GM12878 (cell line): ENCODE measurements at regions not wholly inside any gene's neighbourhood (a gene's known extent, or its start where the extent isn't known, plus 50 kb on each side); places are given as distances from the start of the nearest gene placed in this dataset.

Experiments
- ATAC-seq: fragments of 200-7000 bp; cut with Tn5 transposase; 3 replicates; pipeline ENCODE4 v1.9.1; 2020; ENCODE audit warnings: mild to moderate bottlenecking, moderate library complexity
- BruUV-seq: library from RNA; stranded (reverse); fragments of 400-500 nt; replicated peaks from 2 replicates; lab custom pipeline; 2021; lab: Mats Ljungman, UMichigan
- CTCF ChIA-PET: fragments of 300-600 bp; sonication (Branson Sonifier 250); formaldehyde crosslinking; extraction: SDS; loops from one replicate; lab custom pipeline; 2021; ENCODE audit warnings: inconsistent platforms; lab: Yijun Ruan, JAX
- POLR2A ChIA-PET: fragments of 350-600 bp; formaldehyde crosslinking; extraction: SDS; loops from one replicate; lab custom pipeline; 2021; ENCODE audit warnings: inconsistent platforms; lab: Charles Lee
- RAD21 ChIA-PET: fragments of 300-600 bp; sonication (Branson Sonifier 250); formaldehyde crosslinking; loops from one replicate; lab custom pipeline; 2023; ENCODE audit warnings: antibody characterized with exemption; ENCODE audit not compliant: unreplicated experiment; lab: Charles Lee
- SMC1A ChIA-PET: fragments of 300-600 bp; sonication (Branson Sonifier 250); formaldehyde crosslinking; loops from one replicate; lab custom pipeline; 2023; ENCODE audit not compliant: unreplicated experiment, uncharacterized antibody; lab: Charles Lee
- DNase-seq: peaks from one replicate; pipeline ENCODE4 v3.0.0-alpha.2; 2011; ENCODE audit warnings: low read depth, low spot score
- FAIRE-seq: peaks from 3 replicates; lab custom pipeline; 2011; peaks lifted over from hg19 to GRCh38; lab: Jason Lieb, UNC
- H2AFZ ChIP-seq: 2 replicates; pipeline ENCODE4 v1.6.0; 2011; ENCODE audit warnings: low read depth, low read length, control low read depth; ENCODE audit not compliant: control insufficient read depth
- H3K27ac ChIP-seq: 2 replicates; pipeline ENCODE4 v1.5.1; 2011; ENCODE audit warnings: control low read depth; ENCODE audit not compliant: control insufficient read depth, insufficient read depth
- H3K27me3 ChIP-seq, 2 experiments: replicated peaks in 1 of 2; 2 replicates each; pipeline versions ENCODE4 v1.6.0 to v1.6.1; 2011; ENCODE audit warnings: low read length in 1 of 2; ENCODE audit not compliant: control insufficient read depth in 2 of 2, insufficient read depth in 2 of 2
- H3K36me3 ChIP-seq, 2 experiments: 2 replicates each; pipeline ENCODE4 v1.5.1; 2011; ENCODE audit warnings: low read length in 1 of 2; ENCODE audit not compliant: control insufficient read depth in 2 of 2, insufficient read depth in 2 of 2
- H3K4me1 ChIP-seq: 2 replicates; pipeline ENCODE4 v1.6.1; 2011; ENCODE audit warnings: mild to moderate bottlenecking, low read length, moderate library complexity, mixed read lengths; ENCODE audit not compliant: control insufficient read depth, insufficient read depth
- H3K4me2 ChIP-seq: 2 replicates; pipeline ENCODE4 v1.6.0; 2011; ENCODE audit warnings: control low read depth; ENCODE audit not compliant: control insufficient read depth, insufficient read depth
- H3K4me3 ChIP-seq: fragments of 200-600 bp; sonication (generic); 2 replicates; pipeline ENCODE4 v1.5.1; 2016
- H3K79me2 ChIP-seq: 2 replicates; pipeline ENCODE4 v1.6.0; 2011; ENCODE audit warnings: low read length; ENCODE audit not compliant: control insufficient read depth, insufficient read depth
- H3K9ac ChIP-seq: 2 replicates; pipeline ENCODE4 v1.8.0; 2011; ENCODE audit warnings: low read length, control low read depth, mixed read lengths; ENCODE audit not compliant: control insufficient read depth, insufficient read depth
- H3K9me3 ChIP-seq: replicated peaks from 3 replicates; pipeline ENCODE4 v1.5.1; 2011; ENCODE audit warnings: mild to moderate bottlenecking, low read length; ENCODE audit not compliant: control insufficient read depth, insufficient read depth
- H4K20me1 ChIP-seq: 2 replicates; pipeline ENCODE4 v1.6.0; 2011; ENCODE audit not compliant: control insufficient read depth, insufficient read depth
- BCL11A ChIP-seq: IDR thresholded peaks from 2 replicates; pipeline ENCODE4 v1.6.1; 2011; ENCODE audit warnings: low read depth, low read length
- CBFB ChIP-seq: IDR thresholded peaks from 2 replicates; pipeline ENCODE4 v1.6.1; 2016; ENCODE audit warnings: antibody characterized with exemption, low read depth
- GABPA ChIP-seq: IDR thresholded peaks from 2 replicates; pipeline ENCODE4 v1.6.1; 2014; ENCODE audit warnings: antibody characterized with exemption, low read depth, mild to moderate bottlenecking, inconsistent platforms
- JUNB ChIP-seq: IDR thresholded peaks from 2 replicates; pipeline ENCODE4 v1.6.1; 2016; ENCODE audit warnings: antibody characterized with exemption, mild to moderate bottlenecking
- MYC ChIP-seq: IDR thresholded peaks from 2 replicates; pipeline ENCODE4 v1.6.1; 2011; ENCODE audit warnings: mild to moderate bottlenecking, low read length, moderate library complexity, inconsistent platforms; ENCODE audit not compliant: insufficient read depth, insufficient replicate concordance, insufficient read length, severe bottlenecking
- RB1 ChIP-seq: fragments of 450-650 bp; formaldehyde crosslinking; IDR thresholded peaks from 2 replicates; pipeline ENCODE4 v1.6.1; 2017; ENCODE audit warnings: mild to moderate bottlenecking, borderline replicate concordance
- SREBF1 ChIP-seq: IDR thresholded peaks from 2 replicates; pipeline ENCODE4 v1.6.1; 2012; ENCODE audit warnings: mild to moderate bottlenecking, low read length
- SRF ChIP-seq, 2 experiments: IDR thresholded peaks; 2 replicates each; pipeline ENCODE4 v1.6.1; 2011; ENCODE audit warnings: low read depth in 2 of 2, low read length in 2 of 2, mild to moderate bottlenecking in 1 of 2, moderate library complexity in 1 of 2
- SUZ12 ChIP-seq: fragments of 200-600 bp; sonication (generic); IDR thresholded peaks from one replicate; pipeline ENCODE4 v1.6.1; 2018; ENCODE audit warnings: antibody characterized with exemption, mild to moderate bottlenecking; ENCODE audit not compliant: unreplicated experiment
- TCF12 ChIP-seq: IDR thresholded peaks from 2 replicates; pipeline ENCODE4 v1.6.1; 2011; ENCODE audit warnings: low read depth, mild to moderate bottlenecking, low read length
- ZNF274 ChIP-seq: IDR thresholded peaks from one replicate; pipeline ENCODE4 v1.8.0; 2011; ENCODE audit not compliant: insufficient read length, insufficient read depth
- WGBS: methylation state at CpG from one replicate; pipeline ENCODE4 v1.1.6; 2016; ENCODE audit warnings: low lambda C conversion rate; ENCODE audit not compliant: insufficient replicate concordance, insufficient coverage; ENCODE audit errors: missing lambda C conversion rate; 5-methylcytosine and 5-hydroxymethylcytosine counted together
- in situ Hi-C: fragments of 300-500 bp; cut with MboI; formaldehyde crosslinking; loops from 9 replicates; pipeline ENCODE4 v1.14.3; 2018; ENCODE audit warnings: mixed read lengths
- intact Hi-C: fragments of 100-400 bp; cut with micrococcal nuclease; formaldehyde crosslinking; loops from one replicate; pipeline ENCODE4 v1.14.2; 2022; ENCODE audit not compliant: unreplicated experiment
- TF ChIP-seq, protein P1 (sequence below): IDR thresholded peaks from 2 replicates; pipeline ENCODE4 v1.6.1; 2011; ENCODE audit warnings: borderline replicate concordance, low read depth, mild to moderate bottlenecking, moderate library complexity, mixed read lengths, low read length; ENCODE audit not compliant: insufficient read depth; ENCODE audit errors: extremely low read length
- TF ChIP-seq, protein P2 (sequence below): fragments of 450-650 bp; IDR thresholded peaks from 2 replicates; pipeline ENCODE4 v1.6.1; 2014; ENCODE audit warnings: mild to moderate bottlenecking
- TF ChIP-seq, protein P3 (sequence below): IDR thresholded peaks from 2 replicates; pipeline ENCODE4 v1.6.1; 2011; ENCODE audit warnings: borderline replicate concordance, low read depth, mild to moderate bottlenecking, moderate library complexity, low read length; ENCODE audit not compliant: insufficient read depth, poor library complexity, severe bottlenecking

DNA sequence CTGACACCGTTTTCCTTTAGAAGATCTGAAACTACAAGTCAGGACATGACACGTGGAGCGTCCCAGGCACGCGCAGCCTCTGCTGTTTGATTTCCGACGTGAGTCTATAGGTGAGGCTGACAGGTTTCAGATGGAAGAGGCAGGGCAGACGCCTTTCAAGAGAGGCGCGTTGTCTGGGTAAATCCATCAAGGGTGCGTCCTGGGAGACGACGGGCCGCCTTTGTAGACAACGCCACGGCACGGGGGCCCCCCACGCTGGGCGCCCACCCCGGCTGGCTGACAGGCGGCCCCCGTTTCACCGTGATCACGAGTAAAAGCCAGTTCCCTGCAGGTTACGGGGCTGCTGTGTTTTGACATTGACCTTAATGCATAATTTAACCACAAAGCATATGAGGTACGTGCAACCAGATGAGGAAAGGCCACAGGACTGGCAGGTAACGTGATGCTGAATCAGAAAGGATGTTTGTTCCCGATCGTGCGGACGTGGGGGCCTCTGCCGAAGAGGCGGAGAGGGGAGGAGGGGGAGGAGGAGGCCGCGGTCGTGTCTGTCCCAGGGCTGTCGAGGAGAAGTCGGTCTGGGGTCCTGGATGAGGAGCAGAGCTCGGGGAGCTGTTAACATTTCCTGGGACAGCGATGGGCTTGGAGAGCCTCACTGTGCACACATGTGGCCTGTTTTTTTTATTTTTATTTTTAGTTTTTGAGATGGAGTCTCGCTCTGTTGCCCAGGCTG, 51.1 kb upstream of the PPP2R3B start:
- CTCF ChIA-PET, result no interaction called here
- 78% methylated on average over 33 of the region's 41 CpGs for WGBS
- no peak overlapping the region for H3K4me2 ChIP-seq
- intact Hi-C loops, result no loop called here
- SMC1A ChIA-PET, result no interaction called here
- no peaks in the 10 kb centered on the region; the same call in 2 of the 3 replicates for H3K9me3 ChIP-seq
- TF ChIP-seq SREBF1, result no peak
- TF ChIP-seq CBFB, result no peak
- no peak for TF ChIP-seq JUNB
- TF ChIP-seq, all 136 proteins: peak for 0
- H3K36me3 ChIP-seq, result no peaks in the 10 kb centered on the region
- ChIA-PET POLR2A (no interaction called here), RAD21 (no interaction called here)
- H3K4me1 ChIP-seq, result no peaks in the 10 kb centered on the region
- no peak overlapping the region for H2AFZ ChIP-seq
- H3K4me3 ChIP-seq, result no peak overlapping the region
- DNase-seq, result no peak
- no peaks in the 10 kb centered on the region for H3K27me3 ChIP-seq
- no peaks in the 10 kb centered on the region for H4K20me1 ChIP-seq
- BruUV-seq, result no TSS peak
- ATAC-seq, result no peak
- H3K9ac ChIP-seq, result no peak overlapping the region
- FAIRE-seq, result no peak
- in situ Hi-C loops, result no loop called here
- H3K27ac ChIP-seq, result no peak overlapping the region
- no peaks in the 10 kb centered on the region for H3K79me2 ChIP-seq

DNA sequence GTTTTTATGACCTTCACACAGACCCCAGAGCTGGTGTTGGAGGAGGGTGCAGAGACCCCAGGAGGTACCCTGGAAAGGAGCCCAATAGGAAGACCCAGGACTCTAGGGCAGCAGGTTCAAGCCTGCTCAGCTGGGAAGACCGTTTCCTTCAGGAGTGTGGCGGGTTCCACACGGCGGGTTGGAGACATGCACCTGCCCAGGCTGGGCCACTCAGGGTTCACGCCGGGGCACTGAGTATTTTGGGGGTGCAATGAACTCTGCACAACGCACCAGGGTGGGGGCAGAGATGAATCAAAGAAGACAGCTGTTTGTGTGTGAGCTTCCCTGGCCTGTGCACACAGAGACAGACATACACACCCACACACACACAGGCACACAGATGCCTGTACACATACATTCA, 52.5 kb upstream of the PPP2R3B start:
- no peaks in the 10 kb centered on the region for H4K20me1 ChIP-seq
- ChIA-PET CTCF (no interaction called here), RAD21 (no interaction called here), POLR2A (no interaction called here), SMC1A (no interaction called here)
- no TSS peak for BruUV-seq
- H3K4me1 ChIP-seq, result no peaks in the 10 kb centered on the region
- 81% methylated on average over 6 of the region's 7 CpGs for WGBS
- H3K9me3 ChIP-seq, result no peaks in the 10 kb centered on the region; the same call in 2 of the 3 replicates
- H3K79me2 ChIP-seq, result no peaks in the 10 kb centered on the region
- H3K4me3 ChIP-seq, result no peak overlapping the region
- H3K9ac ChIP-seq, result no peak overlapping the region
- TF ChIP-seq ZNF274 (no peak), GABPA (no peak), MYC (no peak), SRF (IDR thresholded peaks at IDR 0.05; ENCODE audit: low read depth in 2 of 2, low read length in 2 of 2) (no peak), BCL11A (no peak), SUZ12 (no peak), RB1 (no peak), TCF12 (no peak)
- TF ChIP-seq, protein P1, sequence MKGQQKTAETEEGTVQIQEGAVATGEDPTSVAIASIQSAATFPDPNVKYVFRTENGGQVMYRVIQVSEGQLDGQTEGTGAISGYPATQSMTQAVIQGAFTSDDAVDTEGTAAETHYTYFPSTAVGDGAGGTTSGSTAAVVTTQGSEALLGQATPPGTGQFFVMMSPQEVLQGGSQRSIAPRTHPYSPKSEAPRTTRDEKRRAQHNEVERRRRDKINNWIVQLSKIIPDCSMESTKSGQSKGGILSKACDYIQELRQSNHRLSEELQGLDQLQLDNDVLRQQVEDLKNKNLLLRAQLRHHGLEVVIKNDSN, result no peak
- TF ChIP-seq, protein P2, sequence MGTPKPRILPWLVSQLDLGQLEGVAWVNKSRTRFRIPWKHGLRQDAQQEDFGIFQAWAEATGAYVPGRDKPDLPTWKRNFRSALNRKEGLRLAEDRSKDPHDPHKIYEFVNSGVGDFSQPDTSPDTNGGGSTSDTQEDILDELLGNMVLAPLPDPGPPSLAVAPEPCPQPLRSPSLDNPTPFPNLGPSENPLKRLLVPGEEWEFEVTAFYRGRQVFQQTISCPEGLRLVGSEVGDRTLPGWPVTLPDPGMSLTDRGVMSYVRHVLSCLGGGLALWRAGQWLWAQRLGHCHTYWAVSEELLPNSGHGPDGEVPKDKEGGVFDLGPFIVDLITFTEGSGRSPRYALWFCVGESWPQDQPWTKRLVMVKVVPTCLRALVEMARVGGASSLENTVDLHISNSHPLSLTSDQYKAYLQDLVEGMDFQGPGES, result no peak
- TF ChIP-seq, protein P3, sequence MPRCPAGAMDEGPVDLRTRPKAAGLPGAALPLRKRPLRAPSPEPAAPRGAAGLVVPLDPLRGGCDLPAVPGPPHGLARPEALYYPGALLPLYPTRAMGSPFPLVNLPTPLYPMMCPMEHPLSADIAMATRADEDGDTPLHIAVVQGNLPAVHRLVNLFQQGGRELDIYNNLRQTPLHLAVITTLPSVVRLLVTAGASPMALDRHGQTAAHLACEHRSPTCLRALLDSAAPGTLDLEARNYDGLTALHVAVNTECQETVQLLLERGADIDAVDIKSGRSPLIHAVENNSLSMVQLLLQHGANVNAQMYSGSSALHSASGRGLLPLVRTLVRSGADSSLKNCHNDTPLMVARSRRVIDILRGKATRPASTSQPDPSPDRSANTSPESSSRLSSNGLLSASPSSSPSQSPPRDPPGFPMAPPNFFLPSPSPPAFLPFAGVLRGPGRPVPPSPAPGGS, result no peak
- DNase-seq, result no peak
- no peak for FAIRE-seq
- no peaks in the 10 kb centered on the region for H3K27me3 ChIP-seq
- no peak overlapping the region for H2AFZ ChIP-seq
- intact Hi-C loops (no loop called here), in situ Hi-C loops (no loop called here)
- no peaks in the 10 kb centered on the region for H3K36me3 ChIP-seq
- no peak overlapping the region for H3K27ac ChIP-seq
- no peak for ATAC-seq
- no peak overlapping the region for H3K4me2 ChIP-seq
